ENCODE measurements at regions not wholly inside any gene's neighbourhood (a gene's known extent, or its start where the extent isn't known, plus 50 kb on each side); places are given as distances from the start of the nearest gene placed in this dataset.

DNA sequence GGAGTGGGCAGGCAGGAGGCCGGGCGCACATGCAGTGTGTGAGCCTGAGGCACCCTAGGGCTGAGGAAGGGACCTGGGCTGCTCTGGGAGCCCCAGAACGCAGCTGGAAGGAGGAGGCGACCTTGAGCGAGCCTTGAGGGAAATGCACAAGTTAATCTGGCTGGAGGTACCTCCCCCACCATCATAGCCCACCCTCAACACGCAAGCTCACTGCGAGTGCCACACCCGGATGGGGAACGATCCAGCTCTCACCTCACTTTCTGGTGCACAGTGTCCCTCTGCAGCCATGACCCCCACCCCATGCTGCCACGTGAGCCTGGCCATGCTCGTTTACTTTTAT is 162.4 kb upstream of the PPP2R2D start:
- TF ChIP-seq, protein P1, sequence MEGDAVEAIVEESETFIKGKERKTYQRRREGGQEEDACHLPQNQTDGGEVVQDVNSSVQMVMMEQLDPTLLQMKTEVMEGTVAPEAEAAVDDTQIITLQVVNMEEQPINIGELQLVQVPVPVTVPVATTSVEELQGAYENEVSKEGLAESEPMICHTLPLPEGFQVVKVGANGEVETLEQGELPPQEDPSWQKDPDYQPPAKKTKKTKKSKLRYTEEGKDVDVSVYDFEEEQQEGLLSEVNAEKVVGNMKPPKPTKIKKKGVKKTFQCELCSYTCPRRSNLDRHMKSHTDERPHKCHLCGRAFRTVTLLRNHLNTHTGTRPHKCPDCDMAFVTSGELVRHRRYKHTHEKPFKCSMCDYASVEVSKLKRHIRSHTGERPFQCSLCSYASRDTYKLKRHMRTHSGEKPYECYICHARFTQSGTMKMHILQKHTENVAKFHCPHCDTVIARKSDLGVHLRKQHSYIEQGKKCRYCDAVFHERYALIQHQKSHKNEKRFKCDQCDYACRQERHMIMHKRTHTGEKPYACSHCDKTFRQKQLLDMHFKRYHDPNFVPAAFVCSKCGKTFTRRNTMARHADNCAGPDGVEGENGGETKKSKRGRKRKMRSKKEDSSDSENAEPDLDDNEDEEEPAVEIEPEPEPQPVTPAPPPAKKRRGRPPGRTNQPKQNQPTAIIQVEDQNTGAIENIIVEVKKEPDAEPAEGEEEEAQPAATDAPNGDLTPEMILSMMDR (IDR thresholded peaks at IDR 0.05) = no peak
- no peak for TF ChIP-seq POLR2A (IDR thresholded peaks at IDR 0.05)

Measured in body of pancreas (tissue), 4 donors.